ENCODE measurements at regions not wholly inside any gene's neighbourhood (a gene's known extent, or its start where the extent isn't known, plus 50 kb on each side); places are given as distances from the start of the nearest gene placed in this dataset.

DNA sequence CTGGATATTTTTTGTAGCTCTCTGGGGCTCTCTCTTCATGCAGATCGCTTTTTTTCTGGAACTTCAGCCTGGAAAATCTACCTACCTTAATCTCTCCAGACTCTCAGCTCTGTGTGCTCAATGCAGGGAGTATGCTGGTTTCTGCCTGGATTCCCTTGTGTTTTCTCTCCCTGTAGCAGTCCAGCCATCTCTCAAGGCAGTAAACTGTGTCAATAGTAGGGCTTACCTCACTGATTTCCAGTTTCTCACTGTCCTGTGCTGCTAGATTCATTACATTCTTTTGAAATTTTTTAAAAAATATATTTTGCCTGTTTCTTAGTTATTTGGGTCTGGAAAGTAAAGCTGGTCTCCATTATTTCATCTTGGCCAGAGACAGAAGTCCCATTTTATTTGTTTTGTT is 951.4 kb downstream of the NR2F1-AS1 start:
- no peak for DNase-seq
- 91 to 93% methylated on average over 1 of the region's 1 CpG for WGBS, 2 donors

DNA sequence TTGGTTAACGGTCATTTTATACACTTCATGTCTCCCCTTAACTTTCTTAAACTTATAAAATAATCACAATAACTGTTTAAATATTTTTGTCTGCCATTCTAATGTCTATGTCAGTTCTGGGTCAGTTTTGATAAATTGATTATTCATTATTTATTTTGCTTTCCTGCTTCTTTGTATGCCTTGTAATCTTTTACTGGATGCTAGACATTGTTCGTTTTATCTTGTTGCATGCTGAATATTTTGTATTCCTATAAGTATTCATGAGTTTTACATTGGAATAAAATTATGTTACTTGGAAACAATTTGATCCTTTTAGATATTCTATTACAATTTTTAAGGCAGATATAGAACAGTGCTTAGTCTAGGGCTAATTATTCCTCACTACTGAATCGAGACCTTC is 952.0 kb downstream of the NR2F1-AS1 start:
- Histone ChIP-seq H3K27me3 (no peaks in the 10 kb centered on the region), H3K4me1 (no peaks in the 10 kb centered on the region), H3K27ac (no peak overlapping the region), H3K4me3 (no peak overlapping the region), H3K36me3 (no peaks in the 10 kb centered on the region), H3K9me3 (peaks cover 0 to 11% (median 0%) of the 10 kb centered on the region in 11 donors)
- WGBS, 2 donors = 91 to 96% methylated on average over 3 of the region's 3 CpGs
- TF ChIP-seq, protein P1, sequence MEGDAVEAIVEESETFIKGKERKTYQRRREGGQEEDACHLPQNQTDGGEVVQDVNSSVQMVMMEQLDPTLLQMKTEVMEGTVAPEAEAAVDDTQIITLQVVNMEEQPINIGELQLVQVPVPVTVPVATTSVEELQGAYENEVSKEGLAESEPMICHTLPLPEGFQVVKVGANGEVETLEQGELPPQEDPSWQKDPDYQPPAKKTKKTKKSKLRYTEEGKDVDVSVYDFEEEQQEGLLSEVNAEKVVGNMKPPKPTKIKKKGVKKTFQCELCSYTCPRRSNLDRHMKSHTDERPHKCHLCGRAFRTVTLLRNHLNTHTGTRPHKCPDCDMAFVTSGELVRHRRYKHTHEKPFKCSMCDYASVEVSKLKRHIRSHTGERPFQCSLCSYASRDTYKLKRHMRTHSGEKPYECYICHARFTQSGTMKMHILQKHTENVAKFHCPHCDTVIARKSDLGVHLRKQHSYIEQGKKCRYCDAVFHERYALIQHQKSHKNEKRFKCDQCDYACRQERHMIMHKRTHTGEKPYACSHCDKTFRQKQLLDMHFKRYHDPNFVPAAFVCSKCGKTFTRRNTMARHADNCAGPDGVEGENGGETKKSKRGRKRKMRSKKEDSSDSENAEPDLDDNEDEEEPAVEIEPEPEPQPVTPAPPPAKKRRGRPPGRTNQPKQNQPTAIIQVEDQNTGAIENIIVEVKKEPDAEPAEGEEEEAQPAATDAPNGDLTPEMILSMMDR (IDR thresholded peaks at IDR 0.05) = no peak
- ATAC-seq (no peak), DNase-seq (no peak)
- intact Hi-C loops (cut with DNase I) = no loop called here

More for the DNA sequence above, 951.4 kb downstream of the NR2F1-AS1 start:
- no peak for ATAC-seq
- Histone ChIP-seq H3K27ac (no peak overlapping the region), H3K27me3 (no peaks in the 10 kb centered on the region), H3K9me3 (peaks cover 0 to 11% (median 0%) of the 10 kb centered on the region in 11 donors), H3K4me3 (no peak overlapping the region), H3K36me3 (no peaks in the 10 kb centered on the region), H3K4me1 (no peaks in the 10 kb centered on the region)
- TF ChIP-seq, protein P1 (IDR thresholded peaks at IDR 0.05) = no peak
- intact Hi-C loops (cut with DNase I) = no loop called here

DNA sequence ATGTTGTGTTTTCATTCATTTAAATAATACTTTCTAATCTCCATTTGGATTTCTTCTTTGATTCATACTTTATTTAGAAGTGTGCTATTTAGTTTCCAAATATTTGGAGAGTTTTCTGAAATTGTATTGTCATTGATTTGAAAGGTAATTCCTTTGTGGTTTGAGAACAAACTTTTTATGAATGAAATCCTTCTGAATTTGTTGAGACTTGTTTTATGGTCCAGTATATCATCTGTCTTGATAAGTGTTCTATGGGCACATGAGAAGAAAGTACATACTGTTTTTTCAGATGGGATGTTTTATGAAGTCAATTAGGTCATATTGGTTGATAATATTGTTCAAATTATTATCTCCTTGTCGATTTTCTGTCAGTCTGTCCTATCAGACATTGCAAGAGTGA is 953.8 kb downstream of the NR2F1-AS1 start:
- H3K36me3 ChIP-seq = no peaks in the 10 kb centered on the region
- no peaks in the 10 kb centered on the region for H3K4me1 ChIP-seq
- H3K27me3 ChIP-seq = no peaks in the 10 kb centered on the region
- ATAC-seq = no peak
- TF ChIP-seq, protein P1 (IDR thresholded peaks at IDR 0.05) = no peak
- no peak for DNase-seq
- intact Hi-C loops (cut with DNase I) = no loop called here
- peaks cover 0 to 11% (median 0%) of the 10 kb centered on the region in 11 donors for H3K9me3 ChIP-seq
- WGBS, 2 donors = 59 to 77% methylated on average over 1 of the region's 1 CpG
- no peak overlapping the region for H3K4me3 ChIP-seq
- no peak overlapping the region for H3K27ac ChIP-seq

DNA sequence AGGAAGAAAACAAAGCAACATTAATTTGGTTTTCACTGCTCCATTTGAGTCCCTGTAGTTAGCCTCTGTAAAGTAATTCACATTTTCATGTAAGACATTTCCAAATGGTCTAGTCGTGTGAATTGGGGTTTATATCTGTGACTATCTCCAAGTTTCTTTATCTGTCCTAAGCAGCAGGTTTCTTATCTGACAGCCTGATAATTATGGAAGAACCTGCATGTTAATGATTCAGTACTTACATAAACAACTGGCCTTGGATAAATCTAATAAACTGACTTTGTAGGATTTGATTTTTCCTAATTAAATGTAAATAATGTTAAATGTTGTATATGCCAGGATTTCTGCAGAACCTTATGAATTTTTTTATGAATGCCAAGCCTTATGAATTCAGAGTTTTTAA is 964.9 kb downstream of the NR2F1-AS1 start:
- no peaks in the 10 kb centered on the region for H3K4me1 ChIP-seq
- H3K27me3 ChIP-seq = no peaks in the 10 kb centered on the region
- DNase-seq = no peak
- H3K27ac ChIP-seq = no peak overlapping the region
- H3K36me3 ChIP-seq = no peaks in the 10 kb centered on the region
- WGBS, 2 donors = 9 to 23% methylated on average over 1 of the region's 1 CpG
- ATAC-seq = no peak
- intact Hi-C loops (cut with DNase I) = no loop called here
- peaks cover 0 to 25% (median 0%) of the 10 kb centered on the region in 11 donors for H3K9me3 ChIP-seq
- TF ChIP-seq, protein P1 (IDR thresholded peaks at IDR 0.05) = no peak
- no peak overlapping the region for H3K4me3 ChIP-seq

Measured in heart right ventricle (tissue), 16 donors.